Dedifferentiated amniotic fluid mesenchymal stem cell (primary cell): ENCODE measurements at regions not wholly inside any gene's neighbourhood (a gene's known extent, or its start where the extent isn't known, plus 50 kb on each side); places are given as distances from the start of the nearest gene placed in this dataset.

Source experiments
- DNase-seq: peaks from one replicate; pipeline ENCODE4 v3.0.0-alpha.2; 2016; ENCODE audit errors: extremely low spot score

- peak; percentile 40 for DNase-seq
Measured at GRCh38 chr6:10248378-10248843, 166.5 kb downstream of the TFAP2A start.

- no peak for DNase-seq
Measured at GRCh38 chr6:10237298-10238038, 177.4 kb downstream of the TFAP2A start.

DNA sequence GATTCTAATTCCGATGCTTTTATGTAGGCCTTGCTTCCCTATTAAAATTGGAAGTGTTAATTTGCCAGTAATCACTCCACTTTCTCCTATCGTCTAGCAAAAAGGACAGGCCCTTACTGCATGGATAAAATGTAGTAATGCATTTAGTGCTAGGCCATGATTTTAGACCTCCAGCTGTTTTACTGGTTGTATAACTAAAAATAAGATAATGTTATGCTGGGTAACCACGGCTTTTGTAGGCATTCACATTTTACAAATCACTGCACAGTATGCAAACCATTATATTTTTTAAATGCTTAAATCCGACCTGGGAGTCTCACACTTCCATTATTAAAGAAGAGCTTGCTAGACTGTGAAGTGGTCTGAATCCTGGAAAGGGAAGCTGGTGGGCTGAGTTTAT lies 179.5 kb downstream of the TFAP2A start:
- no peak for DNase-seq

DNA sequence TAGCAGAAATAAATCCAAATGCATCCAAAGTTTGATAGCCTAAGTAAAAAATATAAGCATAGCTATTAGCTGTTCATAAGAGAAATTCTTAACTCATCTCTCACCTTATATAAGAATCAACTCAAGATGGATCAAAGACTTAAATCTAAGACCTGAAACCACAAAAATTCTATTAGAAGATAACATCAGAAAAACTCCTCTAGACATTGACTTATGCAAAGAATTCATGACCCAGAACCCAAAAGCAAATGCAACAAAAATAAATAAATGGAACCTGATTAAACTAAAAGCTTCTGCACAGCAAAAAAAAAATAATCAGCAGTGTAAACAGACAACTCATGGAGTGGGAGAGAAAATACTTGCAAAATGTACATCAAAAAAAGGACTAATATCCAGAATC lies 184.3 kb downstream of the TFAP2A start:
- DNase-seq = no peak

DNA sequence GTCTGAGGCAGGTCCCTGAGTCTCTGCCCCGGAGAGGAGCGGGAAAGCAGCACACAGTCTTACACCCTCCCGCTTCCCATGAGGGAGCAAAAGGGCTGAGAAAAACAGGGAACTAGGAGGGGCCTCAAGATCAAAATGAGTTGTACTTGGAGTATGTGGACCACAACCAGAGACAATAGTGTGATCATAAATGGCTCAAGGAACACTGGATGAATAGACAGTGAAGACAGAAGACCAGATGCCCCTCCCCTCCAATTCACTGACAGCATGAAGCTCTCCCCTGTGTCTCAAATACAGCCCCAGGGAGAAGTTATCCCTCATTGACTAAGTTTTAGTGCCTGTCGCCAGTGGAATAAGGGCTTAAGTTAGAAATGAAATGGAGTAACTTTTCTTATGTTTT lies 191.0 kb downstream of the TFAP2A start:
- DNase-seq = no peak

GRCh38 chr6:10221178-10221577 lies 193.7 kb downstream of the TFAP2A start:
- DNase-seq = no peak

DNA sequence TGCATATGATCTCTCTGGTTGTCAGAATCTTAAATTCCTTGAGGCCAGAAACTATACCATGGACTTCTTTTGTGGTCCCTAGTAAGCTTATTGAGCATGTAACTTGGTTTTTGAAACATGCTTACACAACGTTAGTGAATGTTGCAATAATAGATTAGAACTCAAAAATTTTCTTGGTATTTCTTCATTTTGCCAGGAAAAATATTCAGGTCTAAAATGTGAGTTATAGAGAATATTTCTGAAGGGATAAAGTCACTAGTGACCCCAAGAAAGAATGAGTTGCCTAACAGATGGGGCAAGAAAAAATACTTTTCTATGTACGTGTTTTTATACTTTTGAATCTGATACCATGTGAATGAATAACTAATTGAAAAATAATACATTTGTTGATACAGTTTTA lies 195.4 kb downstream of the TFAP2A start:
- peak; percentile 62 for DNase-seq

GRCh38 chr6:10217111-10217510 lies 197.8 kb downstream of the TFAP2A start:
- no peak for DNase-seq

GRCh38 chr6:10215326-10216110 lies 199.4 kb downstream of the TFAP2A start:
- DNase-seq = no peak

DNA sequence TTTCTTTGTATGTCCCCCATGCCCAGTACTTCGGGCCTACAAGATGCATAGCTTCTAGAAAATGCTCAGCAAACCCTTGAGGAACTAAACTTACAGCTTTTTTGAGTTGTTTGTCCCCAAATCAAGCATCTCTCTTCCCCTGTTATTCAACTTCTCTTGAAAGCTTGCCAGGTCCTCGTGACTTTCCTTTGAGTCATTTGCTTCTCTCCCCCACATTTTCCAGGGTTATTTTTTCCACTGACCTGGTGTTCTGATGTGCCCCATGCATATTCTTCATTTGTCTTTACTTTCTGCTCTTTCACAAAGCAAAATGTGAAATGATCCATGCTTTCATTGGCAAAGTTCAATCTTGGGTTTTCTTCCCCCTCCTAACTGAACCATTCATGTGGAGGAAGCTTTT lies 204.8 kb downstream of the TFAP2A start:
- peak; percentile 30 for DNase-seq

DNA sequence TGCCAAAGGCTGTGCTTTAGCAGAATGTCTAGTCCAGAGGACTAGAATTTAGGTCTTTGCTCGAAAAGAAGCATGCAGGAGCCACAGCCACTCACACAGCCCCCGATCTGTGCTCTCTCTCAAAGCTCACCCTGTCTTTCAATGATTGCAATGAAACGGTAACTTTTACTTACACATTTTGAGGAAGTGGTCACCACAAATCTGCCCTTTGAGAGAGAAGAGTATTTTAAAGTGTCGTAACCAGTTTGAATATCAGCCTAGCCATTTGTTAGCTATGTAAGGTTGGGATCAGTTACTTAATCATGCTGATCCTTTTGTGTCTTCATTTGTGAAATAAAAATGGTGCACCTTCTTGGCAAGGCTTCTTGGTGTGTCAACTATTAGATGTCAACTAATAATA lies 209.0 kb downstream of the TFAP2A start:
- DNase-seq = no peak

DNA sequence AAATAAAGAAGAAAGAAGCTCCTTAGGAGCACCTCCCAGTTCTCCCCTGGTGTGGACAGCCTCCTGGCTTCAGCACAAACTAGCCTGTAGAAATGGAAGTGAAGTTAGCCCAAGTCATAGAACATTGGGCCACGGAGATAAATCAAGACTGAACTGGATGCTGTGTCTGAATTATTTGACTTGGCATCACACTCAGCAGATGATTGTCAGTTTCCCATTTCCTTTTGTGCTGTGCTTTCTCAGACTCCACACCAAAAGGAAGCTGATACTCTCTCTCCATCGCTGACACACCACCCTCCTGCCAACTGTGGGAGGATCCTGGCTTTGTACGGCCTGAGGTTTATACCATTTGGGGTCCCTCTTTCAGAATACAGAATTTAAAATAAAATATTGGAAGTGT lies 209.8 kb downstream of the TFAP2A start:
- DNase-seq = no peak

DNA sequence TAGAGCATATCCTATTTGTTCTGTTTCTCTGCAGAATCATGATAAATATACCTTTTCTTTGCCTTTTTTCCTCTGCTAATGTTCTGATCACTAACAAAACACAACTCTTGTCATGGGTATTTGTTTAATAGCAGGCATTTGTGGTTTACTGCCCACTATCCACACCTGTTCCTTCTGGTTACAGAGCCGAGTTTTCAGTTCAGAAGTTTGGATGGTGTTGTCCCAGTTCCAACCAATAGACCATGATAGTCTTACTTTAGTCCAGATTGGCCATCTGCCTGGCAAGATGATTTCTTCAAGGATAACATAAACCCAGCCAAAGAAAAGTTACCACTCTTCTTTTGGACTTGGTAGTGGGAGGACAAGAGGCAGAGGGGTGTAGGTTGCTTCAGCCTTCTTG lies 211.2 kb downstream of the TFAP2A start:
- no peak for DNase-seq

- DNase-seq = no peak
Measured at GRCh38 chr6:10202581-10202980, 212.3 kb downstream of the TFAP2A start.

- DNase-seq = no peak
Measured at GRCh38 chr6:10201606-10202510, 213.0 kb downstream of the TFAP2A start.

GRCh38 chr6:10196090-10196489 lies 218.8 kb downstream of the TFAP2A start:
- DNase-seq = no peak

GRCh38 chr6:10194816-10195672 lies 219.8 kb downstream of the TFAP2A start:
- DNase-seq = no peak

DNA sequence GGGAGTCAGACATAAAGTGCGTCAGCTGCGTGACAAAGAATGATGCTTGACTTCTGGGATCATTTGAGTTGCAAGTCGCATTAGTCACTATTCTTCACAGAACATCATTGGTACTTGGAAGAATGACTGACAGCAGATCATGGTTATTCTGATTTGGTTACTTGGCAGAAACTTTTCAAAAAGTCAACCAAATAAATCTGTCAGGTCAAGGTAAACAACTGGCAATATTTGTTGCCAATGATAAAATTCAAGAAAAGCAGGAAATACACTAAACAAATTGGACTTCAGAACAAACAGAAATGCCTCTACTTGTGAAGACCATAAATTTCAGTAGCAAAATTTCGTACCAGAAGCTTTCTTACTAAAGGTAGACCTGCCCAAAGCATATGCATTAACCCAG lies 221.6 kb downstream of the TFAP2A start:
- DNase-seq = no peak

DNA sequence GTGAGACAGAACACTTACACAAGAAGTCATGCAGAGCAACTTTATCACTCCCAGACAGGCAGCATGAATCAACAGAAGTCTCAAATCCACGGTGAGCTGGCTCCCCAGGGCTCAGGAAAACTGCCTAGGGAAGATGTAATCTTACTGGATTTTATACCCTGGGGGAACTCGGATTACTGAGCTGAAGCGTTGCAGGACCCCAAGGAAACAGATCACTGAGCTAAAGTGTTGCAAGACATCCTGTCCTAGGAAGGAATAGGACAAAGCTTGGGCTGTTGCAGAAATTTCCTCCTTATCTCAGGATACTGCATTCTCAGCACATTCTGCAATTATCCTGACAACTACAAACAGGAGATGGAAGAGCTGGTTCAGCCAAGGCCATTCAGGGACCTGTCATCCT lies 224.8 kb downstream of the TFAP2A start:
- DNase-seq = no peak

DNA sequence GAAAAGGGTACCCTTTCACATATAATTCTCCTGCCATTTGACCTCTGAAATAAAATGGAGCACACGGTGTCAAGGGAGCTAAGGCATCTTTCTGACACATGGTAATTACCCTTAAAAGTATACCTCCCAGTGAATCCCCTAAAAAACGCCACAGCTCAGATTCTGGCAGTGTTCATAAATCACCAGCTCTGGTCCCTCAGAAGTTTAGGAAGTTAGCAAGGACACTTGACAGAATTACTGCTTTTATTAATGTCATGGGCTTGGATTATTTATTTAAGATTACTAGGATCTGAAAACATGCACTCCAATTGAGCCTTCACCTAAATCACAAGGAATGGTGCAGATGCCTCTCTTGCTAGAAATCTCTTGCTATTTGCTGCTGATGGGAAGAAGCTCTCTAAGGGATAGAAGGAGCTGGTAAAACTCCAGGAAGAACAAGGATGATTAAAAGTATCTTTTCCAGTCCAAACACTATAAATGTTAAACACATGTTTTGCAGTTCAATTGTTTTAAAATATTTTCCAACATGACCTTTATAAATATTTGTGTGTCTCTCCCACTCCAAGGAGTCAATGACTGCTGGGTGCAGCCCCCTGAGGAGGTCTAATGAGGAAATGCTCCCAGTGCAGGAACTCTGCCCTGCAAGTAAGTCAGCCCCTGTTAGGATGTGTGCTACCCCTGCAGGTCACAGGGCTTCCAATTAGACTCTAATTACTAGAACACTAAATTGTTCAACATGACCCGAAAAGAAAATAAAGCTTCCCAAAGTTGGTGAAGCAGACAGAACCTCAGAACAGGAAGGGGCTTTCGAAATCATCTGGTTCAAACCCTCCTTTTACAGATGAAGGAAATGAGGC lies 230.3 kb downstream of the TFAP2A start:
- no peak for DNase-seq
